ENCODE measurements at regions not wholly inside any gene's neighbourhood (a gene's known extent, or its start where the extent isn't known, plus 50 kb on each side); places are given as distances from the start of the nearest gene placed in this dataset.

DNA sequence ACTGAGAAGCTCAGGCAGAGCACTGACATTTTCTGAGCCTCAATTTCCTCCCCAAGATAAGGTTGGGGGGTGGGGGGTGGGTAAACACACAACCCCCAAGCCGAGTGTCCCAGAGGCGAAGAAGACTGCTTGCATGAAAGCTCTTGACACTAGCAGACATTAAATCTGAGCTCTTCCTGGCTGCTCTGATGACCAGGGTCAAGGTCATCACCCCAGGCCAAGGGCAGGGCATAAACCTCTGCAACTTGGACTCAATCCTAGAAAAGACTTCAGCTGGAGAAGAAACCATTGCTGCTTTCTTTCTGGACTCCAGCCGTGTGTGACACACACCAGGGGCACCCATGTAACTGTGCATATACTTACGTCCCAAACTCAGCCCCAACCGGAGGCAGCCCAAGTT lies 109.0 kb downstream of the BANF2 start:
- TF ChIP-seq, protein P1, sequence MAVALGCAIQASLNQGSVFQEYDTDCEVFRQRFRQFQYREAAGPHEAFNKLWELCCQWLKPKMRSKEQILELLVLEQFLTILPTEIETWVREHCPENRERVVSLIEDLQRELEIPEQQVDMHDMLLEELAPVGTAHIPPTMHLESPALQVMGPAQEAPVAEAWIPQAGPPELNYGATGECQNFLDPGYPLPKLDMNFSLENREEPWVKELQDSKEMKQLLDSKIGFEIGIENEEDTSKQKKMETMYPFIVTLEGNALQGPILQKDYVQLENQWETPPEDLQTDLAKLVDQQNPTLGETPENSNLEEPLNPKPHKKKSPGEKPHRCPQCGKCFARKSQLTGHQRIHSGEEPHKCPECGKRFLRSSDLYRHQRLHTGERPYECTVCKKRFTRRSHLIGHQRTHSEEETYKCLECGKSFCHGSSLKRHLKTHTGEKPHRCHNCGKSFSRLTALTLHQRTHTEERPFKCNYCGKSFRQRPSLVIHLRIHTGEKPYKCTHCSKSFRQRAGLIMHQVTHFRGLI (tag by site-specific recombination; IDR thresholded peaks at IDR 0.05) = no peak
- TF ChIP-seq, protein P2, sequence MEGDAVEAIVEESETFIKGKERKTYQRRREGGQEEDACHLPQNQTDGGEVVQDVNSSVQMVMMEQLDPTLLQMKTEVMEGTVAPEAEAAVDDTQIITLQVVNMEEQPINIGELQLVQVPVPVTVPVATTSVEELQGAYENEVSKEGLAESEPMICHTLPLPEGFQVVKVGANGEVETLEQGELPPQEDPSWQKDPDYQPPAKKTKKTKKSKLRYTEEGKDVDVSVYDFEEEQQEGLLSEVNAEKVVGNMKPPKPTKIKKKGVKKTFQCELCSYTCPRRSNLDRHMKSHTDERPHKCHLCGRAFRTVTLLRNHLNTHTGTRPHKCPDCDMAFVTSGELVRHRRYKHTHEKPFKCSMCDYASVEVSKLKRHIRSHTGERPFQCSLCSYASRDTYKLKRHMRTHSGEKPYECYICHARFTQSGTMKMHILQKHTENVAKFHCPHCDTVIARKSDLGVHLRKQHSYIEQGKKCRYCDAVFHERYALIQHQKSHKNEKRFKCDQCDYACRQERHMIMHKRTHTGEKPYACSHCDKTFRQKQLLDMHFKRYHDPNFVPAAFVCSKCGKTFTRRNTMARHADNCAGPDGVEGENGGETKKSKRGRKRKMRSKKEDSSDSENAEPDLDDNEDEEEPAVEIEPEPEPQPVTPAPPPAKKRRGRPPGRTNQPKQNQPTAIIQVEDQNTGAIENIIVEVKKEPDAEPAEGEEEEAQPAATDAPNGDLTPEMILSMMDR (tag by site-specific recombination; IDR thresholded peaks at IDR 0.05) = no peak
- TF ChIP-seq ZNF660 (tag by site-specific recombination; IDR thresholded peaks at IDR 0.05) = no peak
- no peak for TF ChIP-seq BCL11B (tag by site-specific recombination; IDR thresholded peaks at IDR 0.05; ENCODE audit: low read depth)
- TF ChIP-seq KLF9 (tag by site-specific recombination; IDR thresholded peaks at IDR 0.05; ENCODE audit: low read depth) = no peak
- TF ChIP-seq SP2 (tag by site-specific recombination; IDR thresholded peaks at IDR 0.05) = no peak
- TF ChIP-seq ZNF354C (tag by site-specific recombination; IDR thresholded peaks at IDR 0.05; ENCODE audit: borderline replicate concordance, low read depth) = no peak
- TF ChIP-seq BCL11A (tag by site-specific recombination; IDR thresholded peaks at IDR 0.05; ENCODE audit: low read depth) = no peak
- TF ChIP-seq, protein P3, sequence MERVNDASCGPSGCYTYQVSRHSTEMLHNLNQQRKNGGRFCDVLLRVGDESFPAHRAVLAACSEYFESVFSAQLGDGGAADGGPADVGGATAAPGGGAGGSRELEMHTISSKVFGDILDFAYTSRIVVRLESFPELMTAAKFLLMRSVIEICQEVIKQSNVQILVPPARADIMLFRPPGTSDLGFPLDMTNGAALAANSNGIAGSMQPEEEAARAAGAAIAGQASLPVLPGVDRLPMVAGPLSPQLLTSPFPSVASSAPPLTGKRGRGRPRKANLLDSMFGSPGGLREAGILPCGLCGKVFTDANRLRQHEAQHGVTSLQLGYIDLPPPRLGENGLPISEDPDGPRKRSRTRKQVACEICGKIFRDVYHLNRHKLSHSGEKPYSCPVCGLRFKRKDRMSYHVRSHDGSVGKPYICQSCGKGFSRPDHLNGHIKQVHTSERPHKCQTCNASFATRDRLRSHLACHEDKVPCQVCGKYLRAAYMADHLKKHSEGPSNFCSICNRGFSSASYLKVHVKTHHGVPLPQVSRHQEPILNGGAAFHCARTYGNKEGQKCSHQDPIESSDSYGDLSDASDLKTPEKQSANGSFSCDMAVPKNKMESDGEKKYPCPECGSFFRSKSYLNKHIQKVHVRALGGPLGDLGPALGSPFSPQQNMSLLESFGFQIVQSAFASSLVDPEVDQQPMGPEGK (tag by site-specific recombination; IDR thresholded peaks at IDR 0.05) = no peak
- TF ChIP-seq ZNF157 (tag by site-specific recombination; IDR thresholded peaks at IDR 0.05) = no peak

All from HEK293 (cell line).